Adrenal gland (tissue), 5 donors: ENCODE measurements at regions not wholly inside any gene's neighbourhood (a gene's known extent, or its start where the extent isn't known, plus 50 kb on each side); places are given as distances from the start of the nearest gene placed in this dataset.

ENCODE experiments used
- POLR2A ChIP-seq, 2 donors: fragments of 450-650 bp; IDR thresholded peaks; one replicate each; pipeline ENCODE4 v1.6.1; 2017; ENCODE audit warnings: antibody characterized with exemption in 2 of 2, mild to moderate bottlenecking in 2 of 2, moderate library complexity in 1 of 2
- TF ChIP-seq, protein P1 (sequence below), 6 experiments: fragments of 450-650 bp in 4 of 6; fragments of 200-600 bp in 2 of 6; sonication (generic) in 1 of 6; IDR thresholded peaks; 1 replicate in 5 of 6; 2 replicates in 1 of 6; pipeline versions ENCODE4 v1.5.1 to v1.8.0; 2016 to 2021; ENCODE audit warnings: antibody characterized with exemption in 6 of 6, mild to moderate bottlenecking in 2 of 6, moderate library complexity in 1 of 6
- donor health status: DM: no; HTN: no; CAD: no.

DNA sequence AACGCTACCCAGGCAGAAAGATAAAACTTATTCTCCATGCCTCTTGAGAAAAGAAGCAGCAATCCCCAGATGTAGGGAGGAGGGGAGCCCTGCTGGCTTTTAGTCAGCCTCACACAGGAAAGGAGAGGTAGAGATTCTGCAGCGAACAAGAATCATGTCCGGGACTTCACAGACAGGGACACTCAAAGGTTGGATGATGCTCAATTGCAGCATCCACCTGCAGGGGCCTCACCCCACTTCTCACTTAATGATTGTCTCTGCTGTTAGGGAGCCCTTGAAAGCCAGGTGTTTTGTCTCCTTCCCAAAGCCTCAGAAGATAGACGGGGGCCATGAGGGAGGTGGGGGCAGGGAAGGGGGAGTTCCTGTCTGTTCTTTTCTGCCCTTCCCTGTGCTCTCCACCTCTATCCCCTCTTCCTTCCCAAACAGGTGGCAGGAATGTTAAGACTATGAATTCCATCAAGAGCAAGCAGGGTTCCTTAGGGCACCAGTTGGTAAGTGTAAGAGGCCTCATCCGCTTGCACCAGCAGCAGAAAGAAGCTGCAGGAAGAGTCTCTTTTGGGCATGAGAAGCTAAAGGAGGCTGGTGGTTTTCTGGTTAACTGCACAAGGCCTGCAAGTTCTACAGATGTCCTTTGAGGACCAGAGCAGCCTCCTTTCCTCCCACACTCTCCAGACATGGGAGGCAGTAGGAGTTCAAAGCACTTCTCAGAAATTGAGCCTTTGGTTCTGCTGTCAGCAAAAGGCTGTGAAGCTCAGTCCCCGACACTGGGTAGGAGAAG, 154.7 kb upstream of the TNP1 start:
- TF ChIP-seq, protein P1, sequence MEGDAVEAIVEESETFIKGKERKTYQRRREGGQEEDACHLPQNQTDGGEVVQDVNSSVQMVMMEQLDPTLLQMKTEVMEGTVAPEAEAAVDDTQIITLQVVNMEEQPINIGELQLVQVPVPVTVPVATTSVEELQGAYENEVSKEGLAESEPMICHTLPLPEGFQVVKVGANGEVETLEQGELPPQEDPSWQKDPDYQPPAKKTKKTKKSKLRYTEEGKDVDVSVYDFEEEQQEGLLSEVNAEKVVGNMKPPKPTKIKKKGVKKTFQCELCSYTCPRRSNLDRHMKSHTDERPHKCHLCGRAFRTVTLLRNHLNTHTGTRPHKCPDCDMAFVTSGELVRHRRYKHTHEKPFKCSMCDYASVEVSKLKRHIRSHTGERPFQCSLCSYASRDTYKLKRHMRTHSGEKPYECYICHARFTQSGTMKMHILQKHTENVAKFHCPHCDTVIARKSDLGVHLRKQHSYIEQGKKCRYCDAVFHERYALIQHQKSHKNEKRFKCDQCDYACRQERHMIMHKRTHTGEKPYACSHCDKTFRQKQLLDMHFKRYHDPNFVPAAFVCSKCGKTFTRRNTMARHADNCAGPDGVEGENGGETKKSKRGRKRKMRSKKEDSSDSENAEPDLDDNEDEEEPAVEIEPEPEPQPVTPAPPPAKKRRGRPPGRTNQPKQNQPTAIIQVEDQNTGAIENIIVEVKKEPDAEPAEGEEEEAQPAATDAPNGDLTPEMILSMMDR (IDR thresholded peaks at IDR 0.05), result no peak
- TF ChIP-seq POLR2A (IDR thresholded peaks at IDR 0.05), result no peak
